ENCODE measurements at regions not wholly inside any gene's neighbourhood (a gene's known extent, or its start where the extent isn't known, plus 50 kb on each side); places are given as distances from the start of the nearest gene placed in this dataset.
"Not testable (repeated sequence)": the region's sequence is repeated elsewhere in the genome, so short reads cannot be mapped to it uniquely, and the experiment has no call there.

GRCh38 chr4:34486461-34487363, 1757.6 kb downstream of the ARAP2 start:
- no peak for DNase-seq

GRCh38 chr4:34492414-34492813, 1751.9 kb downstream of the ARAP2 start:
- DNase-seq: no peak

- DNase-seq: no peak
Measured at GRCh38 chr4:34502086-34502485, 1742.2 kb downstream of the ARAP2 start.

- not testable (repeated sequence) for DNase-seq
Measured at GRCh38 chr4:34504731-34505130, 1739.6 kb downstream of the ARAP2 start.

- not testable (repeated sequence) for DNase-seq
Measured at GRCh38 chr4:34506511-34507092, 1737.7 kb downstream of the ARAP2 start.

- no peak for DNase-seq
Measured at GRCh38 chr4:34512616-34513015, 1731.7 kb downstream of the ARAP2 start.

- no peak for DNase-seq
Measured at GRCh38 chr4:34516524-34516923, 1727.8 kb downstream of the ARAP2 start.

GRCh38 chr4:34534916-34535315, 1709.4 kb downstream of the ARAP2 start:
- peak; percentile 5 for DNase-seq

- DNase-seq: no peak
Measured at GRCh38 chr4:34566091-34566490, 1678.2 kb downstream of the ARAP2 start.

GRCh38 chr4:34572026-34572425, 1672.3 kb downstream of the ARAP2 start:
- DNase-seq: no peak

GRCh38 chr4:34615315-34615714, 1629.0 kb downstream of the ARAP2 start:
- DNase-seq: no peak

- peak; percentile 50 for DNase-seq
Measured at GRCh38 chr4:34619531-34620162, 1624.7 kb downstream of the ARAP2 start.

- peak; percentile 14 for DNase-seq
Measured at GRCh38 chr4:34628471-34628870, 1615.8 kb downstream of the ARAP2 start.

GRCh38 chr4:34629451-34629850, 1614.9 kb downstream of the ARAP2 start:
- no peak for DNase-seq

GRCh38 chr4:34633241-34633640, 1611.1 kb downstream of the ARAP2 start:
- peak; percentile 48 for DNase-seq

- DNase-seq: no peak
Measured at GRCh38 chr4:34636623-34637022, 1607.7 kb downstream of the ARAP2 start.

GRCh38 chr4:34643476-34643875, 1600.8 kb downstream of the ARAP2 start:
- peak; percentile 12 for DNase-seq

GRCh38 chr4:34644579-34645115, 1599.7 kb downstream of the ARAP2 start:
- peak; percentile 62 for DNase-seq

GRCh38 chr4:34649716-34650115, 1594.6 kb downstream of the ARAP2 start:
- no peak for DNase-seq

- no peak for DNase-seq
Measured at GRCh38 chr4:34664051-34664450, 1580.3 kb downstream of the ARAP2 start.

- no peak for DNase-seq
Measured at GRCh38 chr4:34676400-34676799, 1567.9 kb downstream of the ARAP2 start.

- no peak for DNase-seq
Measured at GRCh38 chr4:34678431-34678830, 1565.9 kb downstream of the ARAP2 start.

GRCh38 chr4:34679228-34679627, 1565.1 kb downstream of the ARAP2 start:
- DNase-seq: no peak

- DNase-seq: no peak
Measured at GRCh38 chr4:34709564-34709963, 1534.8 kb downstream of the ARAP2 start.
